Muscle layer of colon (tissue), 2 donors: ENCODE measurements at regions not wholly inside any gene's neighbourhood (a gene's known extent, or its start where the extent isn't known, plus 50 kb on each side); places are given as distances from the start of the nearest gene placed in this dataset.

Experiments
- H3K27ac ChIP-seq: one replicate; pipeline ENCODE4 v1.7.0; 2013; ENCODE audit warnings: low read depth, mild to moderate bottlenecking, low read length, moderate library complexity
- H3K27me3 ChIP-seq, 2 donors: one replicate each; pipeline ENCODE4 v1.7.0; 2013; ENCODE audit warnings: low read length in 2 of 2, mild to moderate bottlenecking in 2 of 2; ENCODE audit not compliant: insufficient read depth in 2 of 2, control insufficient read depth in 1 of 2
- H3K36me3 ChIP-seq: one replicate; pipeline ENCODE4 v1.7.0; 2013; ENCODE audit warnings: mild to moderate bottlenecking, low read length; ENCODE audit not compliant: insufficient read depth
- H3K4me1 ChIP-seq: one replicate; pipeline ENCODE4 v1.7.0; 2013; ENCODE audit warnings: mild to moderate bottlenecking, low read length; ENCODE audit not compliant: insufficient read depth
- H3K4me3 ChIP-seq, 2 donors: one replicate each; pipeline ENCODE4 v1.7.0; 2013; ENCODE audit warnings: low read length in 2 of 2, low read depth in 1 of 2, mild to moderate bottlenecking in 1 of 2, moderate library complexity in 1 of 2
- H3K9ac ChIP-seq: one replicate; pipeline ENCODE4 v1.7.0; 2013; ENCODE audit warnings: low read length
- H3K9me3 ChIP-seq: one replicate; pipeline ENCODE4 v1.7.0; 2013; ENCODE audit warnings: mild to moderate bottlenecking, low read length
- donor health status: abdominal sarcoma.
- donor health status: Adenocarcinoma of cecum.

DNA sequence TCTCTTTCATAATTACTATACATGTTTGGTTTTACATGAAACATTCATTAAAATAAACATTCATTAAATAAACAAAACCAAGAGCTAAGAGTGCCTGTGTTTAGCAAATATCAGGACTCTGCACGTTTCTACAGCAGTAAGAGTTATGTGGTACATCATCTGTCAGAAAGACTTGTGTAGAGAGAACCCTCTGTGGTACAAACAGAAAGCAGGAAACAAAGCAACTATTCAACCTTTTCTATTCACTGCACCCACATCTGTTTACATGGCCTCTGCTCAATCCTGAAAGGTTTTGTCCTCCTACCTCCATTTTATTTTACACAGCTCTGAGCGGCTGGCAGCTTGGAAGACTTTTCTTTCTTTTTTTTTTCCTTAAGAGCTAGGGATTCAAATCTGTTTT lies 90.7 kb upstream of the PCDH18 start:
- H3K9ac ChIP-seq: no peak overlapping the region
- no peak overlapping the region for H3K27ac ChIP-seq
- H3K27me3 ChIP-seq: no peaks in the 10 kb centered on the region
- peaks cover 10% of the 10 kb centered on the region for H3K4me1 ChIP-seq
- no peak overlapping the region for H3K4me3 ChIP-seq
- no peaks in the 10 kb centered on the region for H3K36me3 ChIP-seq
- H3K9me3 ChIP-seq: no peaks in the 10 kb centered on the region

DNA sequence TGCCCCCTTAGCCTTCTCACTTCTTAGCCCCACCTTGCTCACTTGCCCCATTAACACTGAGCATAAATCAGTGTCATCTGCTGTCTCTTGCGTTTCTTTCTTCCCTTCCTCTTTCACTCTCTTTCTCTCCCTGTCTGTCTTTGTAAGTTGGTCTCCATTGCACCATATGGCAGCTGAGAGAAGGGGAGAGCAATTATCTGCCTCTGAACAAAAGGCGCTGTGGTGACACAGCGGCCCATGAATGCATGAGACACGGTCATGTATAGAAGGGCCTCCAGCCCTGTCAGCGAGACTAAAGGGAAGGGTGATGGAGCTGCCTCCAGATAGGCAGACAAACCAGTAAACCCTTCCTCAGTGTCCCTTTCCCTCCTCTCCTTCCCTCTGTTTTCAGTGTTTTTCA lies 88.8 kb upstream of the PCDH18 start:
- H3K9me3 ChIP-seq: no peaks in the 10 kb centered on the region
- no peak overlapping the region for H3K27ac ChIP-seq
- H3K9ac ChIP-seq: no peak overlapping the region
- H3K36me3 ChIP-seq: no peaks in the 10 kb centered on the region
- peaks cover 10% of the 10 kb centered on the region for H3K4me1 ChIP-seq
- no peaks in the 10 kb centered on the region for H3K27me3 ChIP-seq
- no peak overlapping the region for H3K4me3 ChIP-seq

DNA sequence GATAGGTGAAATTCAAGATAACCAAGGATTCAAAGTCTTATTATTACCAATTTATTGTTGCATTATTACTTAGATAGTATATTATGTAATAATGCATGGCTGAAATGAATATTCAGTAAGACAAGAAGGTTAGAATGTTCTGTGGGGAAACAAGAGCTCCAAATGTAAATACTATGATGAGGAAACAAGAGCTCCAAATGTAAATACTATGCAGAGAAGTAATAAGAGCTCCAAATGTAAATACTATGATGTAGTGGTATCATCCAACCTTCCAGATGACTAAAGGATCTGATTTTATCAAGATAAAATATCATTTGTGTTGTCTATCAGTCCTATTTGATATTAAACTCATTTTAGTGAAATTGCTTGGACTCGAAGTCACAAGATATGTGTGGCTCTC lies 82.2 kb upstream of the PCDH18 start:
- Histone ChIP-seq H3K9ac (no peak overlapping the region), H3K27ac (no peak overlapping the region), H3K4me1 (no peaks in the 10 kb centered on the region)

DNA sequence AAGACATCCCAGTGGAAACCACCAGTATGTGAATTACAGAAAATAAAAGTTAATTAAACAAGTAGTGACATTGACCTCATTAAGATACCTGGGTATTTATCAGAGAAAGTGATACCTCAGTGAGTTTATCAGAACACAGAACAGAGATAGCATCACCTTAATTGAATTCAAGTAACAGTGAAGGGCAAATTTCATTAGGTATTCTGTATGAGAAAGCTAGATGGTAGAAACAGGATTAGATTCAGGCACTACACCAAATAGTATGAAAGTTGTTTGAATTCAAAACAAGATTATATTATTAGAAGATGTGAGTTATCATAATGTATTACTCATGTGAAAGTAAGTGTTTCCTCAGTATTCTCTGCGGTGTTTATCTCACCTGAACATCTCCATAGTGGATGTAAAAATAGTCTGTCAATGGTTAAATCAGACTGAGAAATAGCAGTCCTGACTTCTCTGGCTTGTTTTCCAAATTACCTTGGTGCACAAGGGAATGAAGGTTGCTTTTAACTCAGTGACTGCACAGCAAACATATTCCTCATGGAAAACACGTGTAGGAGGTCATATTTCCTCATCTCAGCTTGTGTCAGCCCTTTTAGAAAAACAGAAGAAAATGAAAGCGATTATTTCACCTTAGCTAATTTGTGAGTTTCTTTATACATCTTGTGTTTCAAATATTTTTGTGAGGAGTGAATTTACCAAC lies 79.9 kb upstream of the PCDH18 start:
- no peaks in the 10 kb centered on the region for H3K4me1 ChIP-seq
- no peaks in the 10 kb centered on the region for H3K27me3 ChIP-seq
- no peaks in the 10 kb centered on the region for H3K9me3 ChIP-seq
- H3K36me3 ChIP-seq: no peaks in the 10 kb centered on the region
- H3K27ac ChIP-seq: no peak overlapping the region
- H3K9ac ChIP-seq: no peak overlapping the region
- no peak overlapping the region for H3K4me3 ChIP-seq

More for the DNA sequence above, 82.2 kb upstream of the PCDH18 start:
- H3K9me3 ChIP-seq: no peaks in the 10 kb centered on the region
- H3K27me3 ChIP-seq: no peaks in the 10 kb centered on the region
- no peak overlapping the region for H3K4me3 ChIP-seq
- no peaks in the 10 kb centered on the region for H3K36me3 ChIP-seq

DNA sequence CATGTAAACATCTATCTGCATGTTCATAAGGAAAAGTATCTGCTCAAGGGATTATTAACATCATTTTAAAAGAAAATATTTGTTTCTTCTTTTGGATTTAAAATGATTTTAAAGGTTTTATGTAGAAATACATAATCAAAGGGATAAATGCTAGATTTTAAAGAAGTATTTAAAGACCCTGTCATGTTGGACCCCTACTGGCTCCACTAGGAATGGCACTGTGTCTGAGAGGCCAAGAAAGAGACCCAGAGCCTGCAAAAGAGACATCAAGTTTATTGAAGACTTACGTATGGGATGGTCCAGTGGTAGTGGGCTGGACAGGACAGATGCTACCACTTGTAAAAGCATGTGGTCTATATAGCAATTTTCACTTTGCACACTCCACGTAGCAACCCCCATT lies 78.7 kb upstream of the PCDH18 start:
- H3K27ac ChIP-seq: no peak overlapping the region

DNA sequence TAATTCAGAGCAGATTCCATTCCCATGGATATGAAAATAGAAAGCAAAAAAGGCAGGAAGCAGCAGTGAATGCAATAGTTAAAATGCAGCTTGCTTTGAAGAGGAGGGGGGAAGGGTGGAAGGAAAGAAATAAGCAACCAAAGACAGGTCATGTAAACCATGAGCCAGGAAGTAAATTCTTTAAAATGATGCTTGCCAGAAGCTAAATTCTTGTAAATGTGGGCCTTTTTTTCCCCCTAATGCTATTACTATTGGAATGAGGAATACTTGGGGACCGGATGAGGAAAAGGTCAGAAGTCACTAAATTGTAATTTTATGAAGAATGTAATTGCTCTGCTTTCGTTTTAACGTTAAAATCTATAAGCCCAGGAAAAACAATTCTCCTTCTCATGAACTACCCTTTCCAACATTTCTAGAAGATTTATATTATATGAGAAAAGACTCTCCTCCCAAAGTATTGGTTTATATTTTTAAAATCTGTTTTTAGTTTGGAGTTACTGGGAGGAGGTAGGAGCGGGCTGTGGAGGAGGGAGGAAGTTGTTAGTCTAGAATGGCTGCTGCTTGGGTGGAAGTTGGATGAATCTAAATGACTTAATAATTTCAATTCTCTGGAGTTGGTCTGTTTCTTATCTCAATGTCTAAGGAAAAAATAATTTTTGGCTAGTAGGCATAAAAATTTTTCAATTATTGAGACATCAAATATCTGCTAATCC lies 77.6 kb upstream of the PCDH18 start:
- no peaks in the 10 kb centered on the region for H3K9me3 ChIP-seq
- no peak overlapping the region for H3K9ac ChIP-seq
- H3K4me3 ChIP-seq: peak overlapping the region in 1 of 2 donors; percentile 11
- no peaks in the 10 kb centered on the region for H3K4me1 ChIP-seq
- no peaks in the 10 kb centered on the region for H3K36me3 ChIP-seq
- H3K27ac ChIP-seq: peak overlapping the region; percentile 55
- H3K27me3 ChIP-seq: no peaks in the 10 kb centered on the region

More for the DNA sequence above, 78.7 kb upstream of the PCDH18 start:
- Histone ChIP-seq H3K36me3 (no peaks in the 10 kb centered on the region), H3K9ac (no peak overlapping the region), H3K27me3 (no peaks in the 10 kb centered on the region), H3K9me3 (no peaks in the 10 kb centered on the region), H3K4me3 (no peak overlapping the region), H3K4me1 (no peaks in the 10 kb centered on the region)

DNA sequence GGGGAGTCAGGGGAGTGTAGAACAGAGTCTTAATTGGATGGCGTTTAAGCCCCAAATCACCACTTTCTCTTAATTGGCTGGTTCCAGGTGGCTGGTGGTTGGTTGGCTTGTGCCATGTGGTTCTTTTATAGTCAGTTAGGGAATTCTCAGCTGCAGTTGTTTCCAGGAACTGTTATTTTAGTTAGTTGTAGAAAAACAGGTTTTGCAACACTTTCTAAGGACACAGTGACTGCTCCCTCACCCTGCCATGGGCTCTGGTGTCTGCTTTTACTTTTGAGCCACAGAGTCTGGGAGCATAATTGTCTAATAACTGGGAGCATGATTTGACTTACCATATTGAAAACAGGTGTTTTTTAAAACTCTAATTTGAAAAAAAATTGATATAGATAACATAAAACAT lies 75.8 kb upstream of the PCDH18 start:
- no peak overlapping the region for H3K4me3 ChIP-seq
- no peaks in the 10 kb centered on the region for H3K9me3 ChIP-seq
- no peaks in the 10 kb centered on the region for H3K27me3 ChIP-seq
- H3K9ac ChIP-seq: no peak overlapping the region
- H3K4me1 ChIP-seq: peaks cover 7% of the 10 kb centered on the region
- no peaks in the 10 kb centered on the region for H3K36me3 ChIP-seq
- H3K27ac ChIP-seq: no peak overlapping the region

DNA sequence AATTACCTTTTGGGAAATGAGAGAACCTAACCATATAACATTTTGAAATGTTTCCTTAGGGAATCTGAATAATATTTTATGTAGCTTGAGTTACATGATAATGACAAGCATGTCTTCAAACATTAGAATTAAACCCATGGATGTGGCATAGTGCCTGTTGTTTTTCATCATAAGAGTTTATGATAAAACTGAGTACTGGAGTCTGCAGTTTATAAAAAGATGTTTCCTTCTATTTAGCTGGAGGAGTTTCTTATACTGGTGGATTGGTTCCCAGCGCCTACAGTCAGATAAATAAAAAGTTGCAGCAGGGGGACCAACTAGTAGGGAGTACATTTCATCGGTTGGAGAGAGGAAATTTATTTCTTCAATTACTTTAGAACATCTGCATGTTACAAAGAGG lies 70.1 kb upstream of the PCDH18 start:
- H3K36me3 ChIP-seq: no peaks in the 10 kb centered on the region
- no peak overlapping the region for H3K4me3 ChIP-seq
- no peak overlapping the region for H3K9ac ChIP-seq
- peaks cover 29% of the 10 kb centered on the region for H3K4me1 ChIP-seq
- no peak overlapping the region for H3K27ac ChIP-seq
- no peaks in the 10 kb centered on the region for H3K9me3 ChIP-seq
- no peaks in the 10 kb centered on the region for H3K27me3 ChIP-seq

DNA sequence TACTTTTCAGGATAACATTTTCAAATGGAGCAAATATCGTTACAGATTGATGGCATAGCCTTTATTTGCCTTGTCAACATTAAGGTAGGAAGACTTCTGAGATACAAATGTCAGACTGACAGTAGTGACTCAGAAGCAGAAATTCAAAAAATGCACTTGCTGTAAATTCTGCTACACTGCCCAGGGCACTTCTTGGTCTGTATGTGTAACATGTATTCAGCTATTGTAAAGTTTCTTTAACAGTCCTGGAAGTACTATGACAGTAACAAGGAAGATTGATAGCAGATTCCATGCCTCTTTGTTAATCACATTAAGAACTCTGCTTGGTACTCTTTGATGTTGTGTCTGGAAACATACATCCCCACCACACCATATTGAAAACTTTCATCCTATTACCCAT lies 69.6 kb upstream of the PCDH18 start:
- H3K9me3 ChIP-seq: no peaks in the 10 kb centered on the region
- H3K9ac ChIP-seq: no peak overlapping the region
- H3K27me3 ChIP-seq: no peaks in the 10 kb centered on the region
- H3K36me3 ChIP-seq: no peaks in the 10 kb centered on the region
- H3K27ac ChIP-seq: no peak overlapping the region
- no peak overlapping the region for H3K4me3 ChIP-seq
- peaks cover 29% of the 10 kb centered on the region for H3K4me1 ChIP-seq

DNA sequence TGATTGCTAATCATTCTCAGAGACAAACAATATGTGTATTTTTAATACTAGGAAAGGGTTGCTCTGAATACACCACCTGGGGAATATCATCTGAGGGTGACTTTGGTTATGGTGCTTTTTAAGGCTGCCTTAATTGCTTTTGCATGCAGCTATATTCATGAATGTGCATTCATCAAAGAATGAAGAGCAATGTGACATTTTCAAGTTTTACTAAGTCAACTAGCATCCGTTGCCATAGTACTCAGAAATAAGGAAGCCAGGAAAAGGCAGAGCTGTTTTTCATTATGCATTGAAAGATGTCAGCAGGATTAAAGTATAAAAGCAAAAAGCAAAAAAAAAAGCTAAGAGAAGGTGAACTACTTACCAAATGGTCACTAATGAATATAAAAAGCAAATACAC lies 67.4 kb upstream of the PCDH18 start:
- no peak overlapping the region for H3K27ac ChIP-seq
- no peak overlapping the region for H3K4me3 ChIP-seq
- H3K27me3 ChIP-seq: no peaks in the 10 kb centered on the region
- no peak overlapping the region for H3K9ac ChIP-seq
- H3K9me3 ChIP-seq: no peaks in the 10 kb centered on the region
- no peaks in the 10 kb centered on the region for H3K36me3 ChIP-seq
- peaks cover 29% of the 10 kb centered on the region for H3K4me1 ChIP-seq

DNA sequence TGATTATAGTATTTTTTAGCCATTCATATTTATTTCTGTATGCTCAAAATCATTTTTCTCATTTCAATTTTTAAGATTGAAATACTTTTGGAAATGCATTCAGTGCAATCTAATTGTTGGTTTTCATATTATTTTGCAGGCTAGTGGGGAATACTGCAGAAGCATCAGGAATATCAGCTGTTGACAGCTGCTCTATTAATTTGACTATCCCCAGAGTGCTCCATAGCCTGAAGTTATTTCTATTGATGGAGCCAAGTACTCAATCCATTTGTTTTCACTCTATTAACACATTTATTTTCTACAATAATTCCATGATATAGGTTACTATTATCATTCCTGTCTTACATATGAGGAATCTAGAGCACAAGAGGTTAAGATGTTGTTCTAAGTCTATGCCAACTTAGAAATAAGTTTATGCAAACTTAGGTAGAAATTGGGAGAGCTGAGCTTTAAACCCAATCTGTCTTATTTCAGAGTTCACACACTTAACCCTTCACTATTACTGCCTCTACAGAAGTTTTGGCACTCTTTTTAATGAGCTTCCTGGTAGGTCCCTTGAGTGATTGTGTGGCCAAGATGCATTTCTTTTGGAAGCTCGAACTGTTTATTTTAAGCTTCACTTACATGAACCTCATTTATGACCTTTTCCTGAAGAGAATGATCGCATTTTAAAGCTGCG lies 65.6 kb upstream of the PCDH18 start:
- Histone ChIP-seq H3K9ac (no peak overlapping the region), H3K27me3 (no peaks in the 10 kb centered on the region), H3K4me1 (peaks cover 20% of the 10 kb centered on the region), H3K27ac (no peak overlapping the region), H3K4me3 (no peak overlapping the region), H3K9me3 (no peaks in the 10 kb centered on the region), H3K36me3 (no peaks in the 10 kb centered on the region)
